H9 (cell line): ENCODE measurements at regions not wholly inside any gene's neighbourhood (a gene's known extent, or its start where the extent isn't known, plus 50 kb on each side); places are given as distances from the start of the nearest gene placed in this dataset.

Source experiments
- DNase-seq: peaks from one replicate; pipeline ENCODE4 v3.0.0-alpha.2; 2017
- H2AFZ ChIP-seq: one replicate; pipeline ENCODE4 v1.6.1; 2013; ENCODE audit warnings: mild to moderate bottlenecking, low read length, control low read depth, moderate library complexity
- H2AK5ac ChIP-seq: 2 replicates; pipeline ENCODE4 v1.6.1; 2013; ENCODE audit warnings: low read length, control low read depth, mixed read lengths; ENCODE audit not compliant: insufficient read length
- H2BK120ac ChIP-seq: one replicate; pipeline ENCODE4 v1.6.1; 2013; ENCODE audit warnings: low read depth, mild to moderate bottlenecking, low read length, control low read depth, inconsistent platforms; ENCODE audit not compliant: poor library complexity, severe bottlenecking
- H2BK12ac ChIP-seq: 2 replicates; pipeline ENCODE4 v1.6.1; 2013; ENCODE audit warnings: low read length, control low read depth, mixed read lengths, low read depth; ENCODE audit not compliant: insufficient read length
- H2BK15ac ChIP-seq: 2 replicates; pipeline ENCODE4 v1.6.1; 2013; ENCODE audit warnings: low read depth, low read length, control low read depth
- H2BK20ac ChIP-seq: one replicate; pipeline ENCODE4 v1.6.1; 2013; ENCODE audit warnings: low read depth, mild to moderate bottlenecking, low read length, control low read depth, inconsistent platforms; ENCODE audit not compliant: poor library complexity, severe bottlenecking
- H2BK5ac ChIP-seq: 2 replicates; pipeline ENCODE4 v1.6.1; 2013; ENCODE audit warnings: low read length, control low read depth, mixed read lengths; ENCODE audit not compliant: insufficient read length
- H3K14ac ChIP-seq: 2 replicates; pipeline ENCODE4 v1.6.1; 2013; ENCODE audit warnings: low read length, control low read depth; ENCODE audit not compliant: insufficient read depth
- H3K18ac ChIP-seq: 2 replicates; pipeline ENCODE4 v1.6.1; 2013; ENCODE audit warnings: low read depth, mild to moderate bottlenecking, mixed read lengths, low read length, control low read depth; ENCODE audit not compliant: insufficient read length
- H3K23ac ChIP-seq: 2 replicates; pipeline ENCODE4 v1.6.1; 2013; ENCODE audit warnings: low read length, control low read depth, mixed read lengths, low read depth; ENCODE audit not compliant: insufficient read length
- H3K23me2 ChIP-seq: 2 replicates; pipeline ENCODE4 v1.6.1; 2013; ENCODE audit warnings: low read depth, mild to moderate bottlenecking, mixed read lengths, low read length, control low read depth; ENCODE audit not compliant: insufficient read length, poor library complexity, severe bottlenecking
- H3K27ac ChIP-seq: 2 replicates; pipeline ENCODE4 v1.5.1; 2013; ENCODE audit warnings: low read length, control low read depth, mixed read lengths, low read depth; ENCODE audit not compliant: insufficient read length
- H3K27me3 ChIP-seq: 2 replicates; pipeline ENCODE4 v1.6.1; 2013; ENCODE audit warnings: low read length, control low read depth, inconsistent platforms; ENCODE audit not compliant: insufficient read depth
- H3K4ac ChIP-seq: 2 replicates; pipeline ENCODE4 v1.6.1; 2013; ENCODE audit warnings: low read depth, mild to moderate bottlenecking, control low read depth, inconsistent platforms, low read length, moderate library complexity
- H3K4me1 ChIP-seq: 2 replicates; pipeline ENCODE4 v1.6.1; 2013; ENCODE audit warnings: low read length, control low read depth, inconsistent platforms; ENCODE audit not compliant: insufficient read depth
- H3K4me2 ChIP-seq: 2 replicates; pipeline ENCODE4 v1.6.1; 2013; ENCODE audit warnings: low read length, control low read depth, mixed read lengths; ENCODE audit not compliant: insufficient read length, insufficient read depth
- H3K56ac ChIP-seq: 2 replicates; pipeline ENCODE4 v1.6.1; 2013; ENCODE audit warnings: low read depth, mild to moderate bottlenecking, mixed read lengths, low read length, control low read depth; ENCODE audit not compliant: insufficient read length
- H3K79me1 ChIP-seq: 2 replicates; pipeline ENCODE4 v1.6.1; 2013; ENCODE audit warnings: low read depth, mild to moderate bottlenecking, moderate library complexity, low read length, control low read depth, inconsistent platforms; ENCODE audit not compliant: insufficient read depth, poor library complexity, severe bottlenecking
- H3K79me2 ChIP-seq: 2 replicates; pipeline ENCODE4 v1.6.1; 2013; ENCODE audit warnings: low read length, control low read depth, inconsistent platforms; ENCODE audit not compliant: insufficient read depth
- H3K9ac ChIP-seq: 2 replicates; pipeline ENCODE4 v1.6.1; 2013; ENCODE audit warnings: low read length, control low read depth, mixed read lengths; ENCODE audit not compliant: insufficient read length; ENCODE audit errors: extremely low read depth
- H3K9me3 ChIP-seq: one replicate; pipeline ENCODE4 v1.6.1; 2013; ENCODE audit warnings: low read depth, low read length, inconsistent platforms; ENCODE audit not compliant: control insufficient read depth
- H3T11ph ChIP-seq: one replicate; pipeline ENCODE4 v1.6.1; 2013; ENCODE audit warnings: mild to moderate bottlenecking, low read length, control low read depth, inconsistent platforms
- H4K20me1 ChIP-seq: one replicate; pipeline ENCODE4 v1.6.1; 2013; ENCODE audit not compliant: control insufficient read depth, insufficient read length, insufficient read depth
- H4K5ac ChIP-seq: 2 replicates; pipeline ENCODE4 v1.6.1; 2013; ENCODE audit warnings: low read depth, mild to moderate bottlenecking, mixed read lengths, low read length, control low read depth; ENCODE audit not compliant: insufficient read length
- H4K8ac ChIP-seq: replicated peaks from 2 replicates; pipeline ENCODE4 v1.6.1; 2013; ENCODE audit warnings: low read length, control low read depth, mixed read lengths, low read depth; ENCODE audit not compliant: insufficient read length
- H4K91ac ChIP-seq: 2 replicates; pipeline ENCODE4 v1.6.1; 2013; ENCODE audit warnings: low read depth, mild to moderate bottlenecking, moderate library complexity, mixed read lengths, low read length, control low read depth; ENCODE audit not compliant: insufficient read length
- H3K27ac Mint-ChIP-seq, 3 experiments: 2 replicates in 2 of 3; 3 replicates in 1 of 3; pipeline ENCODE4 v1.8.0; 2020 to 2021; ENCODE audit warnings: mixed read lengths in 3 of 3, mild to moderate bottlenecking in 1 of 3, moderate library complexity in 1 of 3
- H3K27me3 Mint-ChIP-seq: 2 replicates; pipeline ENCODE4 v1.8.0; 2021; ENCODE audit warnings: low read depth, mild to moderate bottlenecking, moderate library complexity, mixed read lengths
- H3K36me3 Mint-ChIP-seq, 3 experiments: 2 replicates in 2 of 3; 3 replicates in 1 of 3; pipeline ENCODE4 v1.8.0; 2020 to 2021; ENCODE audit warnings: low read depth in 3 of 3, mixed read lengths in 3 of 3; ENCODE audit not compliant: insufficient read depth in 1 of 3
- H3K4me1 Mint-ChIP-seq, 2 experiments: 2 replicates each; pipeline ENCODE4 v1.8.0; 2020; ENCODE audit warnings: mixed read lengths in 2 of 2
- H3K4me3 Mint-ChIP-seq, 2 experiments: 2 replicates in 1 of 2; 3 replicates in 1 of 2; pipeline ENCODE4 v1.8.0; 2020 to 2021; ENCODE audit warnings: mild to moderate bottlenecking in 2 of 2, mixed read lengths in 2 of 2, moderate library complexity in 1 of 2
- H3K9me3 Mint-ChIP-seq, 2 experiments: 2 replicates in 1 of 2; 3 replicates in 1 of 2; pipeline ENCODE4 v1.8.0; 2020; ENCODE audit warnings: mild to moderate bottlenecking in 2 of 2, mixed read lengths in 2 of 2, moderate library complexity in 1 of 2
- WGBS: extraction: QIAGEN DNeasy Blood & Tissue Kit; methylation state at CpG from one replicate; pipeline ENCODE4 v1.1.7; 2013; ENCODE audit warnings: missing lambda C conversion rate, low lambda C conversion rate, mixed read lengths; ENCODE audit not compliant: insufficient read length; ENCODE audit errors: extremely low coverage; 5-methylcytosine and 5-hydroxymethylcytosine counted together
- TF ChIP-seq, protein P1 (sequence below): fragments of 200-600 bp; sonication (generic); conservative IDR thresholded peaks from 3 replicates; pipeline ENCODE4 v1.8.0; 2021; ENCODE audit warnings: antibody characterized with exemption, mild to moderate bottlenecking

DNA sequence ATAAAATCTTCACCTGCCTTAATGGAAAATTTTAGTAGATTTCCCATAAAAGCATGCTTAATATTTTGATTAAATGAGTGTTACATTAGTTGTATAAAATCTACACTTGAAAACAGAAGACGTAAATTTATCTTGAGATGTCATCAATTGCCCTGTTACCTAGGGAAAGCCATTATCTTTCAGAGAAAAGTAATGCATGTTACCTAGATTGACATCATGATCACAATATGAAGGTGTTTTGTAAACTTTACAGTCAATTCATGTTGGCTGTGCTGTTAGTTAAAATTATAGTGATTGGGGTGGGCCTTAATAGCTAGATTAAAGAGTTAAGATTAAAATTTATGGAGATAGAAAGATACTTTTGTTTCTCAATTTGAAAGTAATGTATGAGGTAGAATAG is 293.2 kb upstream of the PCDH18 start:
- Histone ChIP-seq H3K27me3 (no peaks in the 10 kb centered on the region), H2BK120ac (no peak overlapping the region), H2AK5ac (no peak overlapping the region), H2BK20ac (no peak overlapping the region), H2BK5ac (no peak overlapping the region), H2AFZ (no peak overlapping the region), H3K79me2 (no peaks in the 10 kb centered on the region), H3K14ac (no peak overlapping the region), H3K23me2 (no peaks in the 10 kb centered on the region), H2BK12ac (no peak overlapping the region), H3K4ac (no peak overlapping the region), H3K18ac (no peak overlapping the region), H4K20me1 (no peaks in the 10 kb centered on the region), H4K91ac (no peak overlapping the region), H4K8ac (no peak overlapping the region), H3K4me1 (no peaks in the 10 kb centered on the region), H3K9me3 (peaks cover 5% of the 10 kb centered on the region), H3K56ac (no peak overlapping the region), H3K9ac (no peak overlapping the region), H3K23ac (no peak overlapping the region), H3K4me2 (no peak overlapping the region), H3T11ph (no peak overlapping the region), H2BK15ac (no peak overlapping the region), H3K27ac (no peak overlapping the region), H4K5ac (no peak overlapping the region), H3K79me1 (no peaks in the 10 kb centered on the region)
- no CpG with 5 or more reads among the region's 1 CpG for WGBS
- H3K36me3 Mint-ChIP-seq = peaks cover 0 to 6% (median 5%) of the 10 kb centered on the region in 3 experiments; a peak in 5 of 7 replicates
- H3K27ac Mint-ChIP-seq = no peak overlapping the region
- no peaks in the 10 kb centered on the region for H3K4me1 Mint-ChIP-seq
- TF ChIP-seq, protein P1, sequence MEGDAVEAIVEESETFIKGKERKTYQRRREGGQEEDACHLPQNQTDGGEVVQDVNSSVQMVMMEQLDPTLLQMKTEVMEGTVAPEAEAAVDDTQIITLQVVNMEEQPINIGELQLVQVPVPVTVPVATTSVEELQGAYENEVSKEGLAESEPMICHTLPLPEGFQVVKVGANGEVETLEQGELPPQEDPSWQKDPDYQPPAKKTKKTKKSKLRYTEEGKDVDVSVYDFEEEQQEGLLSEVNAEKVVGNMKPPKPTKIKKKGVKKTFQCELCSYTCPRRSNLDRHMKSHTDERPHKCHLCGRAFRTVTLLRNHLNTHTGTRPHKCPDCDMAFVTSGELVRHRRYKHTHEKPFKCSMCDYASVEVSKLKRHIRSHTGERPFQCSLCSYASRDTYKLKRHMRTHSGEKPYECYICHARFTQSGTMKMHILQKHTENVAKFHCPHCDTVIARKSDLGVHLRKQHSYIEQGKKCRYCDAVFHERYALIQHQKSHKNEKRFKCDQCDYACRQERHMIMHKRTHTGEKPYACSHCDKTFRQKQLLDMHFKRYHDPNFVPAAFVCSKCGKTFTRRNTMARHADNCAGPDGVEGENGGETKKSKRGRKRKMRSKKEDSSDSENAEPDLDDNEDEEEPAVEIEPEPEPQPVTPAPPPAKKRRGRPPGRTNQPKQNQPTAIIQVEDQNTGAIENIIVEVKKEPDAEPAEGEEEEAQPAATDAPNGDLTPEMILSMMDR = no peak
- DNase-seq = no peak
- H3K9me3 Mint-ChIP-seq = peaks cover 5 to 6% of the 10 kb centered on the region in 2 experiments; a peak in 4 of 5 replicates
- no peaks in the 10 kb centered on the region for H3K27me3 Mint-ChIP-seq
- no peak overlapping the region for H3K4me3 Mint-ChIP-seq
